Lower leg skin (tissue), 4 donors: ENCODE measurements at regions not wholly inside any gene's neighbourhood (a gene's known extent, or its start where the extent isn't known, plus 50 kb on each side); places are given as distances from the start of the nearest gene placed in this dataset.

ENCODE experiments used
- DNase-seq, 2 donors: peaks; one replicate each; pipeline ENCODE4 v3.0.0-alpha.2; 2019; ENCODE audit warnings: low spot score in 2 of 2
- H3K4me3 ChIP-seq: fragments of 200-600 bp; sonication (generic); 2 replicates; pipeline ENCODE4 v1.5.1; 2017; ENCODE audit warnings: mild to moderate bottlenecking, low read depth; ENCODE audit not compliant: poor library complexity, severe bottlenecking
- POLR2A ChIP-seq, 2 donors: fragments of 450-650 bp; IDR thresholded peaks; one replicate each; pipeline ENCODE4 v1.6.1; 2016 to 2017; ENCODE audit warnings: antibody characterized with exemption in 2 of 2, mild to moderate bottlenecking in 1 of 2, moderate library complexity in 1 of 2
- WGBS, 2 donors: methylation state at CpG; one replicate each; pipeline ENCODE4 v1.1.5; 2018; 5-methylcytosine and 5-hydroxymethylcytosine counted together
- intact Hi-C: fragments of 100-400 bp; cut with DNase I; formaldehyde crosslinking; loops from one replicate; pipeline ENCODE4 v1.15.0; 2023; ENCODE audit warnings: low total_unique reads
- TF ChIP-seq, protein P1 (sequence below), 3 donors: fragments of 450-650 bp; IDR thresholded peaks; one replicate each; pipeline ENCODE4 v1.5.1; 2016; ENCODE audit warnings: antibody characterized with exemption in 3 of 3, mild to moderate bottlenecking in 3 of 3, moderate library complexity in 2 of 3

DNA sequence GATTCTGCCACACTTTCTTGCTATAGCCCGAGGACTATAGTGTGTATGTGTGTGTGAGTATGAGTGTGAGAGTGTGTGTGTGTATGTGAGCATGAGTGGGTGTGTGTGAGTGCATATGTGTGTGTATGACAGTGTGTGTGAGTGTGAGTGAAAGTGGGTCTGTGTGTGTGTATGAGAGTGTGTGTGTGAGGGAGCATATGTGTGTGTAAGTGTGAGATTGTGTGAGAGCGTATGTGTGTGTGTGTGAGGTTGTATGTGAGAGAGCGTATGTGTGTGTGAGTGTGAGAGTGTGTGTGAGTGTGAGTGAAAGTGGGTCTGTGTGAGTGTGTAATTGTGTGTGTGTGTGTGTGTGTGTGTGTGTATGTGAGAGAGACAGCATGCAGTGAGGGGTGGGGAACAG lies 89.0 kb upstream of the ACSL3 start:
- 85 to 94% methylated on average over 3 of the region's 3 CpGs for WGBS, 2 donors
- H3K4me3 ChIP-seq = no peak overlapping the region
- intact Hi-C loops = no loop called here
- TF ChIP-seq POLR2A (IDR thresholded peaks at IDR 0.05) = no peak
- TF ChIP-seq, protein P1, sequence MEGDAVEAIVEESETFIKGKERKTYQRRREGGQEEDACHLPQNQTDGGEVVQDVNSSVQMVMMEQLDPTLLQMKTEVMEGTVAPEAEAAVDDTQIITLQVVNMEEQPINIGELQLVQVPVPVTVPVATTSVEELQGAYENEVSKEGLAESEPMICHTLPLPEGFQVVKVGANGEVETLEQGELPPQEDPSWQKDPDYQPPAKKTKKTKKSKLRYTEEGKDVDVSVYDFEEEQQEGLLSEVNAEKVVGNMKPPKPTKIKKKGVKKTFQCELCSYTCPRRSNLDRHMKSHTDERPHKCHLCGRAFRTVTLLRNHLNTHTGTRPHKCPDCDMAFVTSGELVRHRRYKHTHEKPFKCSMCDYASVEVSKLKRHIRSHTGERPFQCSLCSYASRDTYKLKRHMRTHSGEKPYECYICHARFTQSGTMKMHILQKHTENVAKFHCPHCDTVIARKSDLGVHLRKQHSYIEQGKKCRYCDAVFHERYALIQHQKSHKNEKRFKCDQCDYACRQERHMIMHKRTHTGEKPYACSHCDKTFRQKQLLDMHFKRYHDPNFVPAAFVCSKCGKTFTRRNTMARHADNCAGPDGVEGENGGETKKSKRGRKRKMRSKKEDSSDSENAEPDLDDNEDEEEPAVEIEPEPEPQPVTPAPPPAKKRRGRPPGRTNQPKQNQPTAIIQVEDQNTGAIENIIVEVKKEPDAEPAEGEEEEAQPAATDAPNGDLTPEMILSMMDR (IDR thresholded peaks at IDR 0.05) = no peak
- no peak for DNase-seq

DNA sequence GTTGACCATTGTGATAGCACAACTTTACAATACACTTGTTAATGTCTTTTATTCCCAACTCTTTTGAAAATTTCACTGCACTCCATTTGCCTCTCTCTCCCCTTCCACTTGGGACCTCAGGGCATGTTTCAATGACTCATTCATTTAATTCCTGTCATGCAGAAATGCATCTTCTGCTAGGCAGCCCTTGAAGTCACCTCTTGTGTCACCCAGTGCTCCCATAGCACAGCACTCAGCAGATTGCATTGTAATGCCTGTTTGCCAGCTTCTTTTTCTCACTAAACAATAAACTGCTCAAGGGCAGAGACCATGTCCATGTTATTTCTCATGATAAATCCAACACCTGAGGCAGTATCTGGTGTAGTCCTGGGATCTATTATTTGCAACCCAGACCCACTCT lies 85.9 kb upstream of the ACSL3 start:
- no peak overlapping the region for H3K4me3 ChIP-seq
- intact Hi-C loops = no loop called here
- no peak for TF ChIP-seq POLR2A (IDR thresholded peaks at IDR 0.05)
- TF ChIP-seq, protein P1 (IDR thresholded peaks at IDR 0.05) = no peak
- DNase-seq = no peak

DNA sequence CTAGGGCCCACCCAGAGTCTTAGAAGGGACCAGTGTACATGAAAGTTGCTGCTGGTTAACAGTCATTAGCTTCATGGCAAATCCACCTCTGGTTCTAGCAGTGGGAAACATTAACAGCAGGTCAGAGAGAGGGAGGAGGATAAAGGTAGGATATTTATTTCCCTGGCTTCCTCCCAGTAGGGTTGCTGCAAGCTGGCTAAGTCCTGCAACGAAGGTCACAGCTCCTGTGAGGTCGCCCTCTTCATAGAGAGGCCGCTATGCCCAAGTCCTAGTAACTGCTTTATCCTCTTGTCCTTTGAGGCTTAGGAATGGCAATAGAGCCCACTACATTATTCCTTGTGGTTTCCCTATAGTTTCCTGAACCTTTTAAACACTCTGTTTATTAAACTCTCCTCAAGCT lies 84.0 kb upstream of the ACSL3 start:
- no peak overlapping the region for H3K4me3 ChIP-seq
- WGBS, 2 donors = 70 to 78% methylated on average over 3 of the region's 3 CpGs
- no peak for DNase-seq
- intact Hi-C loops = no loop called here
- TF ChIP-seq, protein P1 (IDR thresholded peaks at IDR 0.05) = no peak
- no peak for TF ChIP-seq POLR2A (IDR thresholded peaks at IDR 0.05)

DNA sequence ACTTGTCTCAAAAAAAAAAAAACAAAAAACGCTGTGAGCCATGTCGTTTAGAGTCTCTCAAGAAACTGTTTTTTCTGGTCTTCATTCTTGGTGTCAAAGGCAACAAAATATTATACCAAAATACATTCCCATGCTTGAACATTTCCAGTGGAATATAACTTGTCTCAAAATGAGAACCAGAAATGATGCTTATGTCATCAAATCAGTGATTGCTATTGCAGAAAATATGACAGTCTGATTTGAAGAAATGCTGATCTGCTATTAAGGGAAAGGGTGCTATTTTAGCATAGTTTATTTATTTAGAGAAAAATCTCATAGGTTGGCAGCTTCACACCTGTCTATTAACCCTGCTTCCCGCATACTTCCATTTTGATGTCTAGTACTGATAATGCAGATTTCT lies 82.4 kb upstream of the ACSL3 start:
- H3K4me3 ChIP-seq = no peak overlapping the region
- DNase-seq = no peak
- no peak for TF ChIP-seq POLR2A (IDR thresholded peaks at IDR 0.05)
- TF ChIP-seq, protein P1 (IDR thresholded peaks at IDR 0.05) = no peak
- 59 to 67% methylated on average over 3 of the region's 3 CpGs for WGBS, 2 donors
- intact Hi-C loops = no loop called here

DNA sequence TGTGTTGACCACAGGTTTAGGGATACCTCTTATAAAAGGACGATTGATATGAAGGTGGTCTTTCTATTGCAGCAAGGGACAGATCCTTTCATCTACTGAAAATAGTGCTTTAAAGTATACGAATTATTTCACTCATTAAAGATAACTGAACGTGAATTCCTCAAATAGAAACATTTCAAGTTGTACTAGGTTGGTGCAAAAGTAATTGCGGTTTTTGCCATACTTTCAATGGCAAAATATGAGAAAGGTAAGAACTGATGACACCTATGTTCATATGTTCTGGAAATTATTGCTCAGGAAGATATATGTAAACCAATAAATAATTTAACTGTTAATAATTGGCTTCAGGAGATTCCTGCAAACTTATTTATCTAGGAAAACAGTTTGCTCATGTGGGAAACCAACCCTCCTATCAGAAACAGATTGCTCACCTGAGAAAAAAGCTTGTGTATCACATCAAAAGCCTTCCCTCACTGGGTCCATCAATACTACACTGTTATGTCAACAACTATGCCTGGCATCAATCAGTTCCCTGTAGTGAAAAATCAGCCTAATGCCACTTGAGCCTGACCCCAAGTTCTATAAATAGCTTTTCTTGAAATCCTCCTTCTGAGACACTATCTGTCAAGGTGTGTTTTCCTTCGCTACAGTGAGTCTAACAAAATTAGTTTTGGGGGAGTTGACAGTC lies 81.5 kb upstream of the ACSL3 start:
- H3K4me3 ChIP-seq = no peak overlapping the region
- DNase-seq = no peak
- TF ChIP-seq, protein P1 (IDR thresholded peaks at IDR 0.05) = no peak
- no peak for TF ChIP-seq POLR2A (IDR thresholded peaks at IDR 0.05)
- intact Hi-C loops = no loop called here
- WGBS, 2 donors = 77 to 82% methylated on average over 5 of the region's 5 CpGs

DNA sequence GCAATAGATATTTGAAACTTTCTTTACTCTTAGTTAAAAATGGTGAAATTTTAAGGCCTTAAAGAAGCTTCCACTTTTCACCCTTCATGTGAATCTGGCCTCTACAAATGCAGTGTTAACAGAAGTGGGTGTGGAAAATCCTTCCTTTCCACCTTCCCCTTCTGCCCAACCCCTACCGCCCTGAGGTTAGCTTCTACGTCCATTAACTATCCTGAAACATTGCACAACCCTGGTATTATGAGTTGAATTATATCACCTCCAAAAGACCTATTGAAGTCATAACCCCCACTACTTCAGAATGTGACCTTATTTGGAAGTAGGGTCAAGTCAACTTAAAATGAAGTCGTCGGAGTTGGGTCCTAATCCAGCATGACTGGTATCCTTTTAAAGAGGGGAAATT lies 80.8 kb upstream of the ACSL3 start:
- DNase-seq = no peak
- TF ChIP-seq, protein P1 (IDR thresholded peaks at IDR 0.05) = no peak
- TF ChIP-seq POLR2A (IDR thresholded peaks at IDR 0.05) = no peak
- intact Hi-C loops = no loop called here
- no peak overlapping the region for H3K4me3 ChIP-seq
- 75 to 82% methylated on average over 4 of the region's 4 CpGs for WGBS, 2 donors
